Rectal smooth muscle tissue (tissue), 1 donor: ENCODE measurements at regions not wholly inside any gene's neighbourhood (a gene's known extent, or its start where the extent isn't known, plus 50 kb on each side); places are given as distances from the start of the nearest gene placed in this dataset.

Experiments used
- H3K27ac ChIP-seq: one replicate; pipeline ENCODE4 v1.7.0; 2013; ENCODE audit warnings: low read depth, low read length, inconsistent platforms
- H3K27me3 ChIP-seq: one replicate; pipeline ENCODE4 v1.7.0; 2013; ENCODE audit warnings: low read length; ENCODE audit not compliant: control insufficient read depth, insufficient read depth
- H3K36me3 ChIP-seq: one replicate; pipeline ENCODE4 v1.7.0; 2013; ENCODE audit warnings: low read length; ENCODE audit not compliant: control insufficient read depth, insufficient read depth
- H3K4me1 ChIP-seq: one replicate; pipeline ENCODE4 v1.7.0; 2013; ENCODE audit warnings: low read length; ENCODE audit not compliant: control insufficient read depth, insufficient read depth
- H3K4me3 ChIP-seq: one replicate; pipeline ENCODE4 v1.7.0; 2013; ENCODE audit warnings: low read length
- H3K9ac ChIP-seq: one replicate; pipeline ENCODE4 v1.7.0; 2013; ENCODE audit warnings: low read length

DNA sequence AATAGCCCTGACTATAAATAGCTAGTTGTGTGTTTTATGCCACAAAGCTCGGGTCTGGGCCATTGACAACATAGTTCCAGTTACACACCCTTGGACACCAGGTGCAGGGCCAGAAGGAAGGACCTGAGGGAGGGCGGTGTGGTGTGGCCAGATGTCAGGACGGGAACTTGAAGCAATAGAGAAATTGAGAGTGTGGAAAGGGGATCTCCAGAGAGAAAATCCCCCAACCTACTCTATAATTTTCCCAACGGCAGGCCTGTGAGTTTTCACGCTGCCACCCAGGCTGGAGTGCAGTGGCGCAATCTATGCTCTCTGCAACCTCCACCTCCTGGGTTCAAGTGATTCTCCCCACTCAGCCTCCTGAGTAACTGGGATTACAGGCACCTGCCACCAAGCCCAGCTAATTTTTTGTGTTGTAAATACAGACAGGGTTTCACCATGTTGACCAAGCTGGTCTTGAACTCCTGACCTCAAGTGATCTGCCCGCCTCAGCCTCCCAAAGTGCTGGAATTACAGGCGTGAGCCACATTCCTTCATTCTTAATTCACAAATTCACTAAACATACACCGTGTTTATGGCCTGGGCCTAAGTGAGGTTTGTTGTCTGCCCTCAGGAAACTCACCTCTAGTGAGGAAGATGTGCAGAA, 70.8 kb upstream of the KLF13 start:
- Histone ChIP-seq H3K27ac (no peak overlapping the region), H3K4me1 (no peaks in the 10 kb centered on the region), H3K27me3 (no peaks in the 10 kb centered on the region), H3K4me3 (no peak overlapping the region), H3K36me3 (no peaks in the 10 kb centered on the region), H3K9ac (no peak overlapping the region)

DNA sequence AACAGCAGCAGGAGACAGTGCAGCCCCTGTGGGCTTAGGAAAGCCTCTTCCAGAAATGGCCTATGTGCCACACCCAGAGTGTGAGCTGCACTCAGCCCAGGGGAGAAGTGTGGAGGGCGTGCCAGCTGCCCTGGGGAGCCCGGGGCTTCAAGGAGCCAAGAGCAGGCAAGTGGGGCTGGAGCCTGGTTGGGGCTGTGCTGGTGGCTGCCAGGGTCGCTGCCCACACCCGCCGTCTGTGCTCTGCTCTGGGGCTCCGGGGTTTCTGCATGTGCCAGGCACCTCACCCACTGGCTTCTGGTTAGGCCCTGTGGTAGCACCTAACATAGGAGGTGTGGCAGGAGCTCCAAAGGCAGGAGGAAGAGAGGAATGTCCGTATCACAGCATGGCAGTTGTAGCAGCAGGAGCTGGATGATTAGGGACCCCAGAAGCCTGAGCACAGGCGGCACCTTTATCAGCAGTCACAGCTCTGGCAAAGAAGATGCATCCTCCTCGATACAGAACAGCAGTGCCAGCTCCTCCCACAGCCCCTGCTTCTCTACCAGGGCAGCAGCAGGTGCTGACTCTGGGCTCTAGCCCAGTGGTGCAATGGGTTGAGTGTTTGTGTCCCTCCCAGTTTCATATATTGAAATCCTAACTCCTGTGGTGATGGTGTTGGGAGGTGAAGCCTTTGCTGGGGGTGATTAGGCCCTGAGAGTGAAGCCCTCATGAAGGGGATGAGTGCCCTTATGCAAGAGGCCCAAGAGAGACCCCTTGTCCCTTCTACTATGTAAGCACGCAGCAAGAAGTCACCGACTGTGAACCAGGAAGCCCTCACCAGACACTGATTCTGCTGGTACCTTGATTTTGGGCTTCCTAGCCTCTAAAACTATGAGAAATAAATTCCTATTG, 70.0 kb upstream of the KLF13 start:
- no peak overlapping the region for H3K27ac ChIP-seq
- H3K4me3 ChIP-seq: no peak overlapping the region
- H3K27me3 ChIP-seq: no peaks in the 10 kb centered on the region
- no peak overlapping the region for H3K9ac ChIP-seq
- no peaks in the 10 kb centered on the region for H3K4me1 ChIP-seq
- no peaks in the 10 kb centered on the region for H3K36me3 ChIP-seq

DNA sequence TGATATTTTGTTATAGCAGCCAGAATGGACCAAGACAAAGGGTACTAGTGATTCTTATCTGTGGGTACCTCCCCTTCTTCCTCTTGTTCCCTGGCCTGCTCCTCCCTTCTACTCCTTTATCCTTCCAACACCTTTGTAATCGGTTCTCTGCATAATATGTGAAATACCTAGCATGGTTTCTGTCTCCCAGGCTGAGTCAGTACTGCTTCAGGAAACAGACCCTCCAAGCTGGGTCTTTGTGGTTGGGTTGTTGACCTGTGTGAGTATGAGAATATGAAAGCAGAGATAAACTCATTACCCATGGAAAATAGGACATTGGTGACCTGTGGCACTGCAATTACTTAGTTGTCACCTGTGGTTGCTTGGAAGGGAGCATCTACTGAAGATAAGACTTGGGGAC, 69.3 kb upstream of the KLF13 start:
- Histone ChIP-seq H3K4me1 (no peaks in the 10 kb centered on the region), H3K27ac (no peak overlapping the region), H3K27me3 (no peaks in the 10 kb centered on the region), H3K9ac (no peak overlapping the region), H3K36me3 (no peaks in the 10 kb centered on the region), H3K4me3 (no peak overlapping the region)

DNA sequence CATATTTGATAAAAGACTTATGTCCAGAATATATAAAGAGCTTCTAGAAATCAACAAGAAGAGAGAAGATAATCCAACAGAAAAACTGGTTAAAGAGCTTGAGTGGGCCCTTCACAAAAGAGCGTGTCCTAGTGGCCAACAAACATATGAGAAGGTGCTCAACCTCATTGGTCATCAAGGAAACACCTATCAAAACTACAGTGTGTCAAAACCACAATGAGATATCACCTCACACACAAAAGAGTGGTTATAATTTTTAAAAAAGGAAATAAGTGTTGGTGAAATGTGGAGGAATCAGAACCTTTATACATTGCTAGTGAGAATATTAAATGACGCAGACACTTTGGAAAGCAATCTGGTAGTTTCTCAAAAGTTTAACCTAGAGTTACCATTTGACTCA, 68.4 kb upstream of the KLF13 start:
- no peaks in the 10 kb centered on the region for H3K27me3 ChIP-seq
- no peak overlapping the region for H3K9ac ChIP-seq
- H3K36me3 ChIP-seq: no peaks in the 10 kb centered on the region
- H3K4me1 ChIP-seq: no peaks in the 10 kb centered on the region
- H3K4me3 ChIP-seq: no peak overlapping the region
- no peak overlapping the region for H3K27ac ChIP-seq

DNA sequence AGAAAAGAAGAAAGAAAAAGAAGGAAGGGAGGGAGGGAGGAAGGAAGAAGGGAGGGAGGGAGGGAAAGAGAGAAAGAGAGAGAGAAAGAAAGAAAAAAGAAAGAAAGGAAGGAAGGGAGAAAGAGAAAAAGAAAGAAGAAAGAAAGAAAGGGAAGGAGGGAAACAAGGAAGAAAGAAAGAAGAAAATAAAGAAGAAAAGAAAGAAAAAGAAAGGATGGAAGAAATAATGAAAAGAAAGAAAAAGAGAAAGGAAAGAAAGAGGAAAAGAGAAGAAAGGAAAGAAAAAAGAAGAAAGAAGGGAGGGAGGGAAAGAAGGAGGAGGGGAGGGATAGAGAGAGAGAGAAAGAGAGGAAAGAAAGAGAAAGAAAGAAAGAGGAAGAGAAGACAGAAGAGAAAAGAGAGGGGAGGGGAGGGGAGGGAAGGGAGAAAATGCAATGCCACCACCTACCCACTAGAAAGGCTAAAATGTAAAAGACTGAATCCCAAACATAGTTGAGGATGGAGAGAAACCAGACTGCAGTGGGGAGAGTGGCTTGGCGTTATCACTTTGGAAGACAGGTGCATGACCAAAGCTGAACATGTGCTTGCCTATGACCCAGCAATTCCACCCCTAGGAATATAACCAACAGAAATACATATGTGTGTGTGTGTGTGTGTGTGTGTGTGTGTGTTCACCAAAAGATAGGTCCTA, 66.9 kb upstream of the KLF13 start:
- no peaks in the 10 kb centered on the region for H3K4me1 ChIP-seq
- H3K4me3 ChIP-seq: no peak overlapping the region
- H3K27ac ChIP-seq: no peak overlapping the region
- no peaks in the 10 kb centered on the region for H3K27me3 ChIP-seq
- no peaks in the 10 kb centered on the region for H3K36me3 ChIP-seq
- no peak overlapping the region for H3K9ac ChIP-seq

DNA sequence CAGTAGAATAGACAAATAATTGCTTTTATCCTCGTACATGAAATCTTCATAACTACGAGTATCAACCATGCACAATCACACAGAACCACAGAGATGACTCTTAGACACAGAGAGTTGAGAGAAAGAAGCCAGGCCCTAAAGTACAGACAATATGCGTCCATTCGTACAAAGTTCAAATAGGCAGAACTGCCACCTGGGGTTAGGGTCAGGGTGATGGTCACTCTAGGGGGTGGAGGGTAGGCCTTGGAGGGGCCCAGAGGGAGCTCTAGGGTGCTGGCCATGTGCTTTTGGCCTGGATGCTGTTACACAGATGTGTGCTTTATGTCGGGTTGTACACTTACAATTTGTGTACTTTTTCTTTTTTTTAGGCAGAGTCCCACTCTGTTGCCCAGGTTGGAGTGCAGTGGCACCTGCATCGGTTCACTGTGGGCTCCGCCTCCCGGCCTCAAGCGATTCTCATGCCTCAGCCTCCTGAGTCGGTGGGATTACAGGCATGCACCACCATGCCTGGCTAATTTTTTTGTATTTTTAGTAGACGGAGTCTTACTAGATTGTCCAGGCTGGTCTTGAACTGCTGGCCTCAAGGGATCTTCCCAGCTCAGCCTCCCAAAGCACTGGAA, 65.9 kb upstream of the KLF13 start:
- Histone ChIP-seq H3K4me1 (no peaks in the 10 kb centered on the region), H3K27me3 (no peaks in the 10 kb centered on the region), H3K27ac (no peak overlapping the region), H3K4me3 (no peak overlapping the region), H3K36me3 (no peaks in the 10 kb centered on the region), H3K9ac (no peak overlapping the region)

DNA sequence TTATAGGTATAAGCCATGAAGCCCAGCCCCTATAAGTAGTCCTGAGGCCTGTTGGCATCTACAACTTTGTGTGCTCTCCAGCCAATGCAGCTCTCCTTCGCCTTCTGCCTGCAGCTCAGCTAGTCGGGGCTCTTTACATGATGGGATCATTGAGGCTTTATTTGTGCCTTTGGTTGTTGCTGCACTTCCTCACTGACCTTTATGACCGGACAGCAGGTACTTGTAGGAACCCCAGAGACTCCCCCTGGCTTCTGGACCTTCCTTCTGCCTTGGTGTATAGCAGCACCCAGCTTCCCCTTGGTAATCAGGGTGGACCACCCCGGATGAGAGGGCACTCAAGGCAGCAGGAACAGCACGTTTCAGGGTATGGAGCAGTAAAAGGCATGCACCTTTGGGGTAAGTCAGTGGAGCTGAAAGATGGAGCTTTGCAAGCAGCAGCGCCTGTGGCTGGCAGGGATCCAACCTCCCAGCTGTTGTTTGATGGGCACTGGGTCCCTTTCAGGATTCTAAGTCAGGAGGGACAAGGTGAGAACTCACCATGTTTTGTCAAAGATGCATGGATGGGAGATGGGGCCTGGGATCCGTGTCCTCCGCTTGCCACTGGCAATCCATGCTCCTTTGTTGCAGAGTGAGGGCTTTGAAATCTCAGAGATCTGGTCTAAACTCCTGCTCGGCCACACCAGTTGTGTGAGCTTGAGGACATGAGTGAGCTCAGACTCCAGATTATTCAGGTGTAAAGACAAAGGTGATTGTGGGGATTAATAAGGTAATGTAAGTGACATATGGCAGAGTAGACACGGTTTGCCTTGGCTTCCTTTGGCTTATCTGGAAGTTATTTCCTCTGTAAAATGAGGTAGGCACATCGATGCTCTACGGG, 65.1 kb upstream of the KLF13 start:
- H3K36me3 ChIP-seq: no peaks in the 10 kb centered on the region
- no peaks in the 10 kb centered on the region for H3K4me1 ChIP-seq
- no peaks in the 10 kb centered on the region for H3K27me3 ChIP-seq
- no peak overlapping the region for H3K4me3 ChIP-seq
- no peak overlapping the region for H3K9ac ChIP-seq
- H3K27ac ChIP-seq: no peak overlapping the region

DNA sequence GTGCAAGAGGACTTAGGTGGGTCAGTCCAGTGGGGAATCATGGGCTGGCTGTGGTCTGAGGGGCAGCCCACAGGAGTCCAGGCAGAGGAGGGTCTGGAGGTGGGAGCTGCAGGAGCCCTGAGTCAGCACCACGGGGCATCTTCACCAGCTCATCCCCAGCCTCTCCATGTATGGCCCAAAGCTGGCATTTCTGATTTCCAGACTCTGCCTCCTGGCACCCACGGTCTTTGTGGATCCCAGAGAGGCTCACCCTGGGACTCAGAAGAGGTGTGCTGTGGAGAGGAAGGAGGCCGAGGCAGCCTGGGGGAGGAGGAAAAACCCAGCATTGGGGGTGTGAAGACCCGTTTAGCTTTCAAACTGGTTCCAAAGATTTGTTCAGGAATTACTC, 64.5 kb upstream of the KLF13 start:
- Histone ChIP-seq H3K27ac (no peak overlapping the region), H3K27me3 (no peaks in the 10 kb centered on the region), H3K36me3 (no peaks in the 10 kb centered on the region), H3K9ac (no peak overlapping the region), H3K4me1 (no peaks in the 10 kb centered on the region), H3K4me3 (no peak overlapping the region)

DNA sequence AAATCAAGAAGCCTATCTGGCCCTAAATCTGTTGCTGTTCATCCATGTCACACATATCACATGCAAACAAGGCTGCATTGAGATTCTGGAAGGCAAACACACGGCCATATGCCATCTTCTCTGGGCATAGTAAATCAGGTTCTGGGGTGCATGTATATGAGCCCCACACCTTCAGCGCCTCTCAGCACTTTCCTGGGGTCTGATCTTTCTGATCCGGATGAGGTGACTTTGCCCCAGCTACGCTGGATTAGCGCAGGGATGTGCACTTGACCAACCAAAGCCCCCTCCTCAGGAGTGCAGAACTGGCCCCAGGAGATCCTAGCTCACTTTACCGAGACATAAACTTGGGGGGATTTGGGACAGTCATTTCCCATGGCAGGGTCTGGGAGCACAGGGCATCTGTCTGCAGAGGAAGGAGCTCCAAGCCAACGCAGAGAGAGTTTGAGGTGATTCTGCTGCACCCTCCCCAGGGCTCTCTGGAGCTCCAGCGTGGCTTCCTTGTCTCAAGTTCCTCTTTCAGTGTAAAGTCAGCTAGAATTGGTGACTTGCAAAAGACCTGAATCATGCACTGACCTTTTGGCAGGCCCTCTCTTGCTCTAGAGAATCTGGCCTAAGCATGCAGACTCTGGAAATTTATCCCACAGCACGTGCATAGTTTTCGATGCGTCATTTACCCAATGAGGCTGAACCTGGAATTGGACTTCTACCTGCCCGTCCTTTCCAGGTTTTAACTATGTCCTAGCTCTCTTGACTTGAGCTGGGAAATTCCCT, 63.5 kb upstream of the KLF13 start:
- no peaks in the 10 kb centered on the region for H3K4me1 ChIP-seq
- no peak overlapping the region for H3K4me3 ChIP-seq
- no peaks in the 10 kb centered on the region for H3K27me3 ChIP-seq
- peak overlapping the region; percentile 28 for H3K27ac ChIP-seq
- no peak overlapping the region for H3K9ac ChIP-seq
- H3K36me3 ChIP-seq: no peaks in the 10 kb centered on the region

DNA sequence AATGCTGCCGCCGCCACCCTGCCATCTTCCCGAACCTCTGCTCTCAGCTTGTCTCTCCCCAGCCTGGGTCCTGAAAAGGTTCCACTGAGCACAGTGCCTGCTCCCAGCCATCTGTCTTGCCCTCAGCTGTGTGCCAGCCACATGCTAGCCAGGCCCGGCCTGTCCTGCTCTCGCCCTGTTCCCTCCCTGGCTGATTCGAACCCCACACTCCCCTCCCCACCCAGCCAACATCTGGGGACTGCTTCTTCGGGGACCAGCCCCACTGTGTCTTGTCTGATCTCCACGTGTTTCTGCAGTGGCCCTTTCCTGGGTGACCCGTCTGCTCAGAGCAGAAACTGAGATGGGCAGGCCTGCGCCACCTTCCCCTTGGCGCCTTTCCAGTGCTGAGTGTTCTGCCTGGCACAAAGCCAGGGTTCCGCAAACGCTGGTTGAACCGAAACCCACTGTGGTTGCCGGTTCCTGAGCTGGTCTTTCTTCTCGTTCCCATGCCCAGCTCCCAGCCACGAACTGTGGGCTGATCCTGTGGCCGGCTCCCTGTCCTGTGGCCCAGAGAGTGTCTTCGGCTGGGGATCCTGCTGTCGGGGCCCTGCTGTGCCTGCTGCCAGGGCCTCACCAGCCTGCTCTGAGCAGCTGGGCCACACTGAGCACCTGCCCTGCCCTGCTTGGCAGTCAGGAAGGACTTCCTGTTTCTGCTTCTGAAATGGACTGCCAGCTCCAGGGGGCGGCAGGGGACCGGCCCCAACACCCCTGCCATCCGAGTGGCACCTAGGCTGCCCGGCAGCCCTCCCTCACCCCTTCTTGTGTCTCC, 62.7 kb upstream of the KLF13 start:
- Histone ChIP-seq H3K27me3 (no peaks in the 10 kb centered on the region), H3K36me3 (no peaks in the 10 kb centered on the region), H3K9ac (no peak overlapping the region), H3K27ac (peak overlapping the region; percentile 30), H3K4me1 (no peaks in the 10 kb centered on the region), H3K4me3 (no peak overlapping the region)
